GM12892 (cell line): ENCODE measurements at regions not wholly inside any gene's neighbourhood (a gene's known extent, or its start where the extent isn't known, plus 50 kb on each side); places are given as distances from the start of the nearest gene placed in this dataset.

ENCODE experiments used
- DNase-seq: peaks from one replicate; pipeline ENCODE4 v3.0.0; 2011; ENCODE audit not compliant: insufficient read length
- FAIRE-seq: peaks from 2 replicates; lab custom pipeline; 2011; peaks lifted over from hg19 to GRCh38; lab: Jason Lieb, UNC
- POLR2A ChIP-seq: IDR thresholded peaks from 2 replicates; pipeline ENCODE4 v1.6.1; 2011; ENCODE audit warnings: low read depth, low read length, control low read depth
- POLR2AphosphoS5 ChIP-seq: IDR thresholded peaks from 2 replicates; pipeline ENCODE4 v1.6.1; 2011; ENCODE audit warnings: low read depth, low read length, control low read depth
- TAF1 ChIP-seq: IDR thresholded peaks from 2 replicates; pipeline ENCODE4 v1.6.1; 2011; ENCODE audit warnings: low read depth, mild to moderate bottlenecking, control low read depth, low read length, borderline replicate concordance

- no peak for FAIRE-seq
- TF ChIP-seq POLR2AphosphoS5 (no peak), POLR2A (no peak)
- no peak for DNase-seq
Observed at GRCh38 chr5:123752552-123753179, 240.7 kb downstream of the CSNK1G3 start.

GRCh38 chr5:123751670-123752069, 239.7 kb downstream of the CSNK1G3 start:
- FAIRE-seq (no peak), DNase-seq (no peak)
- TF ChIP-seq TAF1 (no peak), POLR2AphosphoS5 (no peak), POLR2A (no peak)

- TF ChIP-seq TAF1, result no peak
- no peak for TF ChIP-seq POLR2A
- TF ChIP-seq POLR2AphosphoS5, result no peak
- DNase-seq (no peak), FAIRE-seq (no peak)
Observed at GRCh38 chr5:123748239-123748638, 236.3 kb downstream of the CSNK1G3 start.

GRCh38 chr5:123746683-123747360, 234.8 kb downstream of the CSNK1G3 start:
- FAIRE-seq, result no peak
- DNase-seq, result no peak
- TF ChIP-seq POLR2AphosphoS5, result no peak
- no peak for TF ChIP-seq POLR2A
- TF ChIP-seq TAF1, result no peak

GRCh38 chr5:123743990-123744583, 232.1 kb downstream of the CSNK1G3 start:
- no peak for DNase-seq
- TF ChIP-seq POLR2A (no peak), TAF1 (no peak), POLR2AphosphoS5 (no peak)
- FAIRE-seq, result no peak

- no peak for TF ChIP-seq POLR2A
- no peak for TF ChIP-seq TAF1
- TF ChIP-seq POLR2AphosphoS5, result no peak
- no peak for FAIRE-seq
- no peak for DNase-seq
Observed at GRCh38 chr5:123735384-123735783, 223.4 kb downstream of the CSNK1G3 start.

- no peak for DNase-seq
- FAIRE-seq, result no peak
- no peak for TF ChIP-seq TAF1
- no peak for TF ChIP-seq POLR2A
- TF ChIP-seq POLR2AphosphoS5, result no peak
Observed at GRCh38 chr5:123732257-123732656, 220.3 kb downstream of the CSNK1G3 start.

GRCh38 chr5:123722451-123722850, 210.5 kb downstream of the CSNK1G3 start:
- TF ChIP-seq TAF1, result no peak
- no peak for TF ChIP-seq POLR2AphosphoS5
- no peak for TF ChIP-seq POLR2A
- DNase-seq (no peak), FAIRE-seq (no peak)

- TF ChIP-seq POLR2A (no peak), POLR2AphosphoS5 (no peak), TAF1 (no peak)
- FAIRE-seq (no peak), DNase-seq (no peak)
Observed at GRCh38 chr5:123721675-123722276, 209.8 kb downstream of the CSNK1G3 start.

- no peak for FAIRE-seq
- TF ChIP-seq POLR2AphosphoS5 (no peak), POLR2A (no peak), TAF1 (no peak)
- DNase-seq, result no peak
Observed at GRCh38 chr5:123720955-123721354, 209.0 kb downstream of the CSNK1G3 start.

GRCh38 chr5:123720339-123720738, 208.4 kb downstream of the CSNK1G3 start:
- DNase-seq, result no peak
- no peak for FAIRE-seq
- TF ChIP-seq POLR2A (no peak), TAF1 (no peak), POLR2AphosphoS5 (no peak)

- DNase-seq, result no peak
- FAIRE-seq, result no peak
- TF ChIP-seq TAF1, result no peak
- TF ChIP-seq POLR2AphosphoS5, result no peak
- TF ChIP-seq POLR2A, result no peak
Observed at GRCh38 chr5:123719004-123719403, 207.0 kb downstream of the CSNK1G3 start.

GRCh38 chr5:123718238-123718637, 206.3 kb downstream of the CSNK1G3 start:
- TF ChIP-seq POLR2A (no peak), TAF1 (no peak), POLR2AphosphoS5 (no peak)
- FAIRE-seq (no peak), DNase-seq (no peak)
